Activated CD4-positive, CD25-positive, alpha-beta regulatory T cell treated with anti-CD3 and anti-CD28 coated beads, Interleukin-2, amount 50 U/mL, for 72 hours (primary cell): ENCODE measurements at regions not wholly inside any gene's neighbourhood (a gene's known extent, or its start where the extent isn't known, plus 50 kb on each side); places are given as distances from the start of the nearest gene placed in this dataset.
"Not testable (repeated sequence)": the region's sequence is repeated elsewhere in the genome, so short reads cannot be mapped to it uniquely, and the experiment has no call there.

Experiments used
- DNase-seq: peaks from one replicate; pipeline ENCODE4 v3.0.0; 2021

DNA sequence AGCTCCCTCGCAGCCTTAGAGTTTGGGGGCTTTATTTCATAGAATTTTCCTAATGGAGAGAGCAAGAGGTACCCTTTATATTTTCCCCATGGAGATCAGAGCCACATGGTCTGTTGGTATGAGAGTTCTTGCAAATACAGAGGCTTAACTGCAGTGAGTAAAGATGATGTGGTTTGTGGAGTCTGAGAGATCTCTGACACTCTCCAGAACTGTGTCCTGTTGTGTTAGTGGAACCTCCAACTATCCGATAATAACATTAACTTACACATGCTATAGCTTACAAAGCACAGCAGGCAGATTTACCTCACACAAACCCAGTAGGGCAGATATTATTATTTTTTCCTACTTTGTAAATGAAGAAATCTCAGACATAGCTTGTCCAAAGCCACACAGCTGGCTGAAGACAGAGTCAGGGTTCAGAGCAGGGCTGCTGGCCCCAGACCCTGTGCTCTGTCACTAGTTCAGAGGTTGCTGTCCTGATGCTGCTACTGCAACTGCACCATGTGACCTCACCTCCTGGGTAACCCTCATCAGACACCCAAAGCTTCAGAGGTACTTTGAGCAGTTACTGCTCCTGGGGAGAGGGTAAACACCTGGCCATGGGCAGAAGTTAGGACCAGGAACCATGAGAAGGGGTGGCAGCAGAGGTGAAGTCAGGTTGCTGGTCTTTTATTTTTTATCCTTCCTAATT lies 384.8 kb upstream of the PROX1 start:
- no peak for DNase-seq

DNA sequence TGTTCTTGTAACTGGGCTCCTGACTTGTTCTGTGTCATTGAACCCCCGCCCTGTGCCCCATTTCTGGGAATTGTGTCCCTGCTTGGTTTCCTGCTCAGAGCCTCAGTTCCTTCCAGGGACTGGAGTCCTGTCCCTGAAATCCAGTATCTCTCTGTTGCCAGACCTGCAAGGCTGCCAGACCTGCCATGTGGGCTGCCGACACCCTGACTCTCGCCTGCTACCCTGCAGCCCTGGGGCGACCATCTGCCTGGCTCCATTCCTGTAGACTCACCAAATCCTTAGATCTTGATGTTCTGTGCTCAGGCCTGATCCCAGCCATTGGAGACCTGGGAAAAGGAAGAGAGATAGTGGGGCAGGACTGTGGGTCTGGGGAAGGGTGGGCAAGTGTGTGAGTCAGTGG lies 383.3 kb upstream of the PROX1 start:
- no peak for DNase-seq

DNA sequence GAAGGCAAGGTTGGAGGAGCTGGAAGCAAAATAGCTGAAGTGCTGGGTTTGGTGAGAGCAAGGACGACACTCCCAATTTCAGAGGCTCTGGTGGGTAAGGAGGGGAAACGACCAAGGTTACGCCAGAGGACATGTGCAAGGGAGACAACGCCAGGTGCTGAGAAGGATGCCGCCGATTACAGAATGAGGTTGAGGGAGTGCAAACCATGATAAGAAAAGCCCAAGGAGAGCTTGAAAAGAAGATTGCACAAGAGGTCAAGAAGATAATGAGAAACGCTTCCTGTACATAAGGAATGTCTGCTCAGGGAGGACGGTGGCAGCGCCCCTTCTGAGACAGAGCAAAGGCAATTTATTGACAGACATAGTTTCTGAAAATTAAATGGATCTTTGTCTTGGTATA lies 382.0 kb upstream of the PROX1 start:
- no peak for DNase-seq

DNA sequence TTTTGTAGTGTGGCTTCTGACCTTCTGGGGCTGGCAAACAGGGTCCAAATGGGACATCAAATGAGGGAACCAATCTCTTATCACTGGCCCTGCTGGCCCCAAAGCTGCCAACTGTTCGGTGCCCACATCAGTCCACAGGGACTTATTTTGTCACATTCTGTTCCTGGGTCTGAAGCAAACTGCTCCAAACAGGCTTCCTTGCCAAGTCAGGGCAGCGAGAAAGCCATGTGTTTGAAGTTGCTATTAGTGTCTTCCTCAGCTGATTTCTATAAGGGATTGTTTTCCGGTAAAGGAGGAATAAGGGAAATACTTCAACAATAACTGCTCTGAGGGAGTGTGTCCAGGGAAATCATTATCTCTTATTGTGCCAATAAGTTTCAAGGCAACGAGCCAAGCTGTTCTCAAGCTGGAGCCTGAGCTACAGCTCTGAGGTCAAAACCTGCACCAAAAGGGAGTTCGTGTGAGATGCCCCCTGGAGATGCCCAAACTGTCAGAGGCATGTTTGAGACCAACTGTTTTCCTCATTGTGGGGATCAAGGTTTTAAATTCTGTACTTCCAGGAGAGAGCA lies 381.4 kb upstream of the PROX1 start:
- DNase-seq = no peak

DNA sequence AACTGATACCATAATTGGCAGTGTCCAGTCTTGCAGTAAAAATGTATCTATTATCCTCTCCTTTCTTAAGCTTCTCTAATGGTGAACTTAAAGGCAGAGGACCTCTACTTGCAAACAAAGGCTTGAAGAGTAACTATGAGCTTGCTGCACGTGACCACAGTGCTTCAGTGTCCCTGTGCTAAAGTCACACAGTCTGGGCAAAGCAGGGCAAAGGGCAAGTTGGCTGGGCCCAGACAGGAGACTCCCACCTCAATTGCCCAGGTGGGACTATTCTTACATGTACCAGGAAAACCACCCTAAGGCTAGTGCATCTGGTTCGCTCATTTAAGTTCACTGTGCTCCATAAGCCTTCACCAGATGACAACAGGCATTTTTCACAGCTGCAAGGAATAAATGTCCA lies 374.2 kb upstream of the PROX1 start:
- DNase-seq = no peak

DNA sequence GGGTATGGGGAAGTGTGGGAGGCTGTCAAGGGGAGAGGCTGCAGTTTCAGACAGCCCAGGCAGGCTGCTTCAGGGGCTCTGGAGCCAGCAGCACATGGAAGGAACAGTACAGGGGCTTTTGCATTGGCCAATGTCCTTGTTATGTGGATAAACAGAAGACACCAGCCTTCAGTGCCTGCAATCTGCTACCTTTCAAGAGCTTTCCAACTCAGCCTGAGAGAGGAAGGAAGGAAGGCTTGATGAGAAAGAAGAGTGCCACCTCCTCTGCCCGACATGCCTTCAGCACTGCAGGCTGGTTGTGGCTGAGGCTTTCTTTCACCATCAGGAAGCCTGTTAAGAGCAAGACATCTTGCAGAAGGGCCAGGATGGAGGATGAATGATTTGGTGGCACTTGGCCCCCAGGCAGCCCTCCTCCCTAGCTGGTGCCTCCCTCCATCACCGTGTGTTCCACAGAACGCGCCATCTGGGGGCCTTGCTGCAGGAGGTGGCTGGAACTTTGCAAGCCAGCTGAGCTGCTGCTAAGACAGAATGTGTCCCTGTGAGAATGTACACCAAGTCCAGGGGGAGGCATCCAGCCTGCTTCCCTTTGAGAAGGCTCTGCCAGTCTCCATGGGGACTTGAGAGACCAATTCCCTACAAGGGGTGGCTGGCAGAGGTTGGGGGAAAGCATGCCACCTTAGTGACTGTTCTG lies 372.4 kb upstream of the PROX1 start:
- no peak for DNase-seq

DNA sequence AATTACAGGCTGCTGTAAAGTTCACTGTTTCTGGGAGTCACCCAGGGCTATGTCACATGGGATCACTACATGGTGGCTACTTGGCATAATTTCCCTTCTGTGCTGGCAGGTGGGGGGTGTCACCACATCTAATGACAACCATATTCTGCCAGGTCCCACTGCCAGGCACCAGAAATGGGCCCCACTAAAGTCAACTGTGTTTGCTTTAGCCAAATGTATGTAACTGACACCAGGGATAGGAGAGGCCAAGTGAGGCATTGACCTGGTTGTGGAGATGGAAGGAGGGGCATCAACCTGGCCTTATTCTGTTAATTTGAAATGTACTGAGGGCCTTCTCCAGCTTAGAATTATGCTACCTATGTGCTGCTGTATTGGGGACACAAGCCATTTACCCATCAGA lies 370.6 kb upstream of the PROX1 start:
- no peak for DNase-seq

DNA sequence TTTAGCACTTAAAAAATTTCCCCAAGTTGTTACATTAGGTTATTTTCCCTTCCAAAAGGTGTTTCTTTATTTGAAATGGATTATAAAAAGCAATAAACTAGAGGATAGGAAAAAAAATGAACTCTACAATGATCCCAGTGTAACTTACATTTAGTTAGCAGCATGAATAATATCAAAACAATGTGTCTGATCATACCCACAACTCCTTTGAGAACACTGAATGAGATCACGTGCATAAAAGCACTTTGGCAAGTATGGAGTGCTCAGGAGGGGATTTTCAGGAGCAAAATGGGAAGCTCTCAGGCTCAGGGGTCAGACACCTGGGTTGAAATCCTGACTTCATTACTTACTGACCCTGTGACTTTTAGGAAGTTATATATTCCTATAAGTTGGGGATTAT lies 369.7 kb upstream of the PROX1 start:
- no peak for DNase-seq

DNA sequence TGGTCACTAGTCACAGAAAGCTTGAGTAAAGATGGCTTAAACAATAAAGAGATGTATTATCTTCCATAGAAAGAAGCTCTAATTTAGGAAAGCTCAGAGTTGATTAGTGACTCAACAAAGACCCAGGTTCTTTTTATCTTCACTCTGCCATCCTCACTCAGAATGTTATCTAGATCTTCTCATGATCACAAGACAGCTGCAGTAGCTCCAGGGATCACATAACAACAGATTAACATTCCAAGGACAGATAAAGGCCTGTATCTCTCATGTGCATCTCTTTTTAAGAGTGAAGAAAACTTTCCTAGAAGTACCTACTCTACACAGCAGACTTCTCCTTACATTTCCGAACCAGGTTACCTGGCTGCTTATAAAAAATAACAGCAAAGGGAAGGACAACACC lies 368.7 kb upstream of the PROX1 start:
- no peak for DNase-seq

DNA sequence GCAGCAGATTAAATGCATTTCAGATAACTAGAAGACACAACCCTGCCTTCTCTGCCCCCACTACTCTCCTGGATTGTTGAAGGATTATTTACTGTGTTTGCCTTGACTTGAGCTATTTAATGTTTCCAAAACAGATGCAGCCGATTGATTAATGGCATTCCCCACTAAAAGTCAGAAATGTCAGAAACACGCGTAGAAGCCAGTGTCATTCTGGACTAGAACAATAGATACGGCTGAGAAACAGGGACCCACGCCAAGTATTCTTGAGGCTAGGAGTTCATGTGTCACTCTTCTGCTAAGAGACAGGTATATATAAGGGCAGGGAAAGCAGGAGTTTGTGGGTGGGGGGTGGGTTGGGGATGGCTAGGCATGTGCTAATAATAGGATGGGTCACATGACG lies 366.7 kb upstream of the PROX1 start:
- DNase-seq = no peak

DNA sequence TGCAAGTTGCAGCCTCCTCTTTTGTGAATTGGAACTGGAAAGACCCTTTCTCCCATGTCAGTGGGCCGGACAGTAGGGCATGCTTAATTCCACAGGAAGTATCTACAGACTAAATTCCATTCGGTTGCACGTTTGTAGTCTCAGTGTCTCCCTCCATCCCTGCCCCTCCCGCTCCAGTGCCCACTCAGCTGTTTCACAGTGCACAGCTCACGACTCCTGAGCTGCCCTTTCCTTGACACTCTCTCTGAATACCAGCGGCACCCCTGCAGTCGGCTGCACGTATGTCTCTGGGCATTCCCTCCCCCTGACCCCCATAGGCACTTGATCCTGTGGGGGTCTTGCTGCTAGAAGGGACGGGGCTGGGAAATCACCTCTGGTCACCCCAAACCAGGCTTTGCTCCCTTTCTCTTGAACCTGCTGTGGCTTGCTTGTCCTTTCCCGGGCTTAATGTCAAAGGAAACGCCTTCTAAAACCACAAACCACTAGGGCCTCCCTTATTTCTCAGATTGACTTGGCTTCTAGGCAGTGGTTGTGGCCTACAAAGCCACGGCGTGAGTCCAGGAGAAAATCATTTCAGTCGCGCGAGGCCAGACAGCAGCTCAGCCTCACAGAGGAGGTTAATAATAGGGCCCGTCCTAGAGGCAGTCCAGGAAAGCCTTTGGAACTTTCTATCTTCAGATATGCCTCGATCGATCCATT lies 365.3 kb upstream of the PROX1 start:
- no peak for DNase-seq

DNA sequence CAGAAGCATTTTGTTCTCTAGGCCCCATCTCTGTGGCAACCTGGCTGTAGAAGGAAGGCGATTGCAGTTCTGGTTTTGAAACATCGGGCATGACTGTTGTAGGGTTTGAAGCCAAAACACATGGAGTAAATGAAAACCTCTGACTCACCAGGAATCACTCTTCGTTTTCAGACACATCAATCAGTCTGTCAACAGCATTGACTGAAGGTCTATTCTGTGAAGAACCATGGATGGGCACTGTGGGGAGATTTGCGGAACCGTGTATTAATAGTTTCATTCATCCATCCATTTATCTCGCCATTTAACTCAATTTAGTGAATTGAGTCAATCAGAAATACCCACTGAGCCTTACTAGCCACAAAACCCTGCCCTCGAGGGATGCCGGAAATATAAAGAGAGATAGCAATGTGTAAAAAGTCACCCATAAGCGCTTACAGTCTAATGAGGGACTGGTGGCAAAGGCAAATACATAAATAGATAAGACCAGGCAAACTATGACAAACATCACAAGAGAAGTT lies 364.6 kb upstream of the PROX1 start:
- DNase-seq = no peak

DNA sequence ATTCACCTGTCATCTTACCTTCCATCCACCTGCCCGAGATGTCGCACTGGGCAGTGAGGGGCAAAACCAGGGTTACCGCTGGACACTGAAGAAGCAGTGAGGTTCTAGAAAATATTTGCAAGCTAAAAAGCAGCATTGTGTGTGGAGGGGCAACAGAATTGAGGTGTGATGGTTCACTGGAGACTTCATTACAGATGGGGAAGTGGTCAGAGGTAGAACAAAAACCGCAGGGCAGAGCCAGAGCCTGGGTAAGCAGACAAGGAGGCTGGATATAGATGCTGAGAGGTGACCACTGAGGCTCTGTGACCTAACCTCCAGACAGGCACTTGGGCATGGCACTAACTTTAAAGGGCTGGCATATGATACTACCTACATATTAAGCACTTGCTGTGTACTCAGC lies 363.9 kb upstream of the PROX1 start:
- DNase-seq = no peak

DNA sequence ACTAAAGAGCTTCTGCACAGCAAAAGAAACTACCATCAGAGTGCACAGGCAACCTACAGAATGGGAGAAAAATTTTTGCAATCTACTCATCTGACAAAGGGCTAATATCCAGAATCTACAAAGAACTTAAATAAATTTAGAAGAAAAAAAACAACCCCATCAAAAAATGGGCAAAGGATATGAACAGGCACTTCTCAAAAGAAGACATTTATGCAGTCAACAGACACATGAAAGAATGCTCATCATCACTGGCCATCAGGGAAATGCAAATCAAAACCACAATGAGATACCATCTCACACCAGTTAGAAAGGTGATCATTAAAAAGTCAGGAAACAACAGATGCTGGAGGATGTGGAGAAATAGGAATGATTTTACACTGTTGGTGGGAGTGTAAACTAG lies 351.0 kb upstream of the PROX1 start:
- DNase-seq = not testable (repeated sequence)

DNA sequence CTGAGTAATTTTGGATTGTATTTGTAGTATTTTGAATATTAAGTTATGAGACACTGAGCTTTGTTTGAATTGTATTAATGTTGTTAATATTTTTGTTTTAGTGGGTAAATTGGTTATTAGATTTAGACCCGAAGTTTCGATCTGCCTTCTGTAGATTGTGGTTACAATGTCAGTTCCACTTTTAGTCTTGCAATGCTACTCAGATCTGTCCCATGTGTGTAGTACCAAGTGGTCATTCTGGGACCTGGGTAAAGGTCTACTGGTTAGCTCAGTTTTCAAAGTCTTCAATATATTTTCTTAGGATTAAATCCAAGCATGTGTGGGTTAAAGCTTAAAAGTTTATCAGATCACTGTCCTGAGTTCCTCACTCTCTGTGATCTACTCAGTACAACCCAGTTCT lies 346.5 kb upstream of the PROX1 start:
- DNase-seq = no peak

DNA sequence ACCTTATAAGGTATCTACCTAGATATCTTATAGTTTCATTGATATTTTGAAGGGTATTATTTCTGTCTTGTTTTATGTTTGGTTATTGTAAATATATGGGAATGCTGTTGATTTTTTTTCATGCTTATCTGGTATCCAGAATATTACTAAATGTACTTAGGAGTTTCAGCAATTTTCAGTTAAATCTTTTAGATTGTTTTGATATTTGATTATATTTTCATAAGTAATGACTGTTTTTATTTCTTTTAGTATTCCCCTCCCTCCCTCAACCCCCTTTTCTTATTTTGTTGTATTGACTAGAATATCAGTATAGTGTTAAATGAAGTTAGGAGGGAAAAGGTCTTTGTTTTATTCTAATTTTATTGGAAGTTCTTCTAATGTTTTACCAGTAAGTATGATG lies 344.4 kb upstream of the PROX1 start:
- no peak for DNase-seq

DNA sequence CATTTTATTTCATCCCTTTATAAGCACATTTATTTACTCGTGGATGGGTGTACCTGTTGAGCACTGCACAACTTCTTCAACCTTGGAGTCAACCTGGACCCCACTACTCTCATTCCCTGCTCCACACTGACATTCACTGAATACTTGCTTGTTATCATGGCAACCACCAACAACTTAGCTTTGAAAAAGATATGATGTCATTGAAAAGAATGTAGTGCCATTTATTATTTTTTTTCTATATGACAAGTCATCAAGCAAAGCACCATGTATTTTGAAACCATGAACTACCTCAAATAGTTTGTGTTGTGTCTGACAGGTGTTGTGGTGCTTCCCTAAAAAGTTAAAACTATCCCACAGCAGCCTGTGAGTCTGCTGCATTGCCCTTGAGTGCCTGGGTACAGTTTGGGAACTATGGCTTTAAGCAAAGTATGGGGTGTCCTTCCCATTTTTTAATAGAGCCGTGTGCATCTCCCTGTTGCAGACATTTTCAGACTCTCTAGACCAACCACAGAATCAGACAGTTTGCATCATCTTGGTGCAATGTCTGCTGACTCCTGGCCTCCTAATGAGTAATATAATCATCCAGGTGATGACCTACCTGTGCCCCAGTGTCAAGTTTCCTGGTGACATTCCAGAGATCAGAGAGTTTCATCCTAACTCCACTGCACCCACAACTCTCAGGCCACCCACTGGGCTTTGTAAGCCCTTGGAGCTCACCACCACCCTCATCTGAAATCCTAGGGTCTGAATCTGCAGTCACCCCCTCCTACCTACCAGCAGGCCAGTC lies 339.7 kb upstream of the PROX1 start:
- no peak for DNase-seq

DNA sequence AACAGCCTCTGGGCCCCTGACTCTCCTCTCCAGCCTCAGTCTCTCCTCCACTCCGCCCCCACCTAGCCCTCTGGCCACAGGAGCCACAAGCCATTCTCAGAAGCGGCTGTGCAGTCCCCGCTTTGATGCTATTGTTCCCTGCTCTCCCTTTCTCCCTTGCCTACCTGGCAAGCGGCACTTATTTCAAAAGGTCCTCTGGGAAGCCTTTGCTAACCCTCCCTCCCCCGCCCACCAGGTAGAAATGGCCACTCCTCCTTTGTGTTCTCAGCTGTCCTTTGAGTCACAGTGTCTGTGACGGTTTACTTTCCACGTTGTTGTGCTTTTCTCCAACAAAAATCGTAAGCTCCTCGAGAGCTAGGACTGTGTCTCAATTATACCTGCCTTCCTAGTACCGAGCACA lies 338.4 kb upstream of the PROX1 start:
- DNase-seq = no peak

DNA sequence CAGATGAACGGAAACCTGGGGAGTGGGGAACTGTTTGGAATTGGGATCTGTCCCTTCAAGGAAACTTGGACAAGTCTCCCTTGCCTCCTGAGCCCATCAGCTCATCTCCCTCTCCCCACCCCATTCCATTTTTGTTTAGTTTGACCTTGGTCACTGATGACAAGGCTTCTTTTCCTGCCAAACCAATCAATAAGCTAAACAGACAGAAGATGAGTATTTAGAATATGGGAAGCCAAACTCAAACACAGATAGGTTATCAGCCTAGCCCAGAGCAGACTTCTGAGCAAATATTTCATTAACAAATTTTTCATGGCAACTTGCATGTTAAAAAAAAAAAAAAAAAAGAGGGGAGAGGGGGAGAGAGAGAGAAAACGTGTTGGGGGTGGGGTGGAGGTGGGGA lies 337.2 kb upstream of the PROX1 start:
- DNase-seq = no peak

DNA sequence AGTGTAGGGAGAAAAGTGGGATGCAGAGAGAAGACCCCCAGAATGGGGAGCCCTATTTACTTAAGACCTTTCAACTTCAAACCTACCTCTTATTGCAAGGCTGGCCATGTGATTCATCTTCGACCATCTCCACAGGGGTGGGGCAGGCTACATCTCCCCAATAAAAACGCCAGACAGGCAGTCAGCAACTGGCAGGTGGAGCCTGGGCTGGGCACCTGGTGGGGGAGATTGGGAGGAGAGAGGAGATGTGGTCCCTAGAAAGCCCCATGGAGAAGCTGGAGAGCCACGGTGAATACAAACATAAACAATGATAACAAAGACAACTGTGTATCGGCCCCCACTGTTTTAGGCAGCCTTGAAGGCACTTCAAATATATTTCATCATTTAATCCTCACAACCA lies 336.7 kb upstream of the PROX1 start:
- no peak for DNase-seq

DNA sequence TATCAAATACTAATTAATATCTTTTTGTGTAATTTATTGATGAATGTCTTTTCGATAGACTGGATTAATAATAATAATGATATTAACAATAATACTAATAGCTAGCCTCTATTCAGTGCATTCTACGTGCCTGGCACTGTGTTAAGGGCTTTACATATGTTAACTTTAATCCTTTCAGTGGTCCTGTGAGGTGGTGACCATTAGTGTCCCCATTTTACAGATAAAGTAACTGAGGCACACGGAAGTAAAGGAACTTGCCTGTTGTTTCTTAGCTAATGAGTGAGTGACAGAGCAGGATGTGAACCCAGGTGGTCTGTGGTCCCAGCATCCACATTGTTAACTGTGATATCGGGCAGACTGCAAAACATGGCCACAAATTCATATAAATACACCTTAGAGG lies 335.7 kb upstream of the PROX1 start:
- DNase-seq = no peak

DNA sequence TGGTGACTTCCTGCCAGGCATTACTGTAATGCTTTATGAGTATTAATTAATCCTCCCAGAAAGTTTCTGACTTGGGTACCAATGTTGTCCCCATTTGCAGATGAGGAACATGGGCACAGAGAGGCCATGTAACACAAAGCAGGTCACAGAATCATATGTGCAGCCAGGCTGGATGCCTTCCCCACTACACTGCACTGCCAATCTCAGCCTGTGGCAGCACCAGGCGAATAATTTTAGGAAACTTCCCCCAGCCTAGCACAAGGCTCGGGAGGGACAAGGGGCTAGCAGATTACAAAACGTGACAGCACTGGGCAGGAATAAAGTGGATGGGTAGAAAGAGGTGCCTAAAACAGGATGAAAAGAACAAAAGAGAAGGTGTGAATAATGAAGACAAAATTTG lies 331.7 kb upstream of the PROX1 start:
- no peak for DNase-seq

DNA sequence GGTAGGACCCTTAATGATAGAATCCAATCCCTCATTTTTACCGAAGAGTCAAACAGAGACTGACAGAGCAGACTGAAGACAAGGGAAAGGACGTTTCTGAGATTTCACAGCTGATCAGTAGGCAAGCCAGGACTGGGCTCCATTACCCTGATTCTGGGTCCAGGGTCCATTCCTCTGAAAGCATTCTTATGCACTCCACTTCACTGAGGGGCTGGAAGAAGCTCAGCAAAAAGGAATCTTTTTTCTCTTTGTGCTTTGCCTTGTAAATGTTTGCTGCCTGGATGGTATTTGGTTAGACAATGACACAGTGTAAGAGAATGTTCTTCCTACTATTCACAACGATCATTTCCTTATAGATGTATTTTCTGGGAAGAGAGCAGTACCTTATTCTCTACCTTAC lies 331.3 kb upstream of the PROX1 start:
- no peak for DNase-seq
